RWPE1 (cell line): ENCODE measurements at regions not wholly inside any gene's neighbourhood (a gene's known extent, or its start where the extent isn't known, plus 50 kb on each side); places are given as distances from the start of the nearest gene placed in this dataset.

Source experiments
- CTCF ChIA-PET: fragments of 350-600 bp; sonication (Branson Sonifier 250); formaldehyde crosslinking; extraction: SDS; loops from one replicate; lab custom pipeline; 2021; lab: Yijun Ruan, JAX
- POLR2A ChIA-PET: fragments of 400-600 bp; formaldehyde crosslinking; extraction: SDS; loops from one replicate; lab custom pipeline; 2020; ENCODE audit warnings: antibody characterized with exemption; ENCODE audit not compliant: low non-redundant PET; lab: Yijun Ruan, JAX
- DNase-seq: peaks from one replicate; pipeline ENCODE4 v3.0.0; 2012; ENCODE audit warnings: low spot score
- H3K27ac ChIP-seq: fragments of 450-650 bp; 2 replicates; pipeline ENCODE4 v1.5.1; 2017
- TF ChIP-seq, protein P1 (sequence below): fragments of 450-650 bp; conservative IDR thresholded peaks from 2 replicates; pipeline ENCODE4 v1.5.1; 2017; ENCODE audit warnings: low read depth, mild to moderate bottlenecking

GRCh38 chr7:53426145-53426750 lies 390.8 kb downstream of the POM121L12 start:
- DNase-seq: no peak
- CTCF ChIA-PET: no interaction called here
- POLR2A ChIA-PET: no interaction called here
- TF ChIP-seq, protein P1, sequence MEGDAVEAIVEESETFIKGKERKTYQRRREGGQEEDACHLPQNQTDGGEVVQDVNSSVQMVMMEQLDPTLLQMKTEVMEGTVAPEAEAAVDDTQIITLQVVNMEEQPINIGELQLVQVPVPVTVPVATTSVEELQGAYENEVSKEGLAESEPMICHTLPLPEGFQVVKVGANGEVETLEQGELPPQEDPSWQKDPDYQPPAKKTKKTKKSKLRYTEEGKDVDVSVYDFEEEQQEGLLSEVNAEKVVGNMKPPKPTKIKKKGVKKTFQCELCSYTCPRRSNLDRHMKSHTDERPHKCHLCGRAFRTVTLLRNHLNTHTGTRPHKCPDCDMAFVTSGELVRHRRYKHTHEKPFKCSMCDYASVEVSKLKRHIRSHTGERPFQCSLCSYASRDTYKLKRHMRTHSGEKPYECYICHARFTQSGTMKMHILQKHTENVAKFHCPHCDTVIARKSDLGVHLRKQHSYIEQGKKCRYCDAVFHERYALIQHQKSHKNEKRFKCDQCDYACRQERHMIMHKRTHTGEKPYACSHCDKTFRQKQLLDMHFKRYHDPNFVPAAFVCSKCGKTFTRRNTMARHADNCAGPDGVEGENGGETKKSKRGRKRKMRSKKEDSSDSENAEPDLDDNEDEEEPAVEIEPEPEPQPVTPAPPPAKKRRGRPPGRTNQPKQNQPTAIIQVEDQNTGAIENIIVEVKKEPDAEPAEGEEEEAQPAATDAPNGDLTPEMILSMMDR: no peak
- H3K27ac ChIP-seq: no peak overlapping the region

- TF ChIP-seq, protein P1: no peak
- no peak for DNase-seq
- CTCF ChIA-PET: no interaction called here
- POLR2A ChIA-PET: no interaction called here
- no peak overlapping the region for H3K27ac ChIP-seq
Observed at GRCh38 chr7:53428045-53428444, 392.6 kb downstream of the POM121L12 start.

DNA sequence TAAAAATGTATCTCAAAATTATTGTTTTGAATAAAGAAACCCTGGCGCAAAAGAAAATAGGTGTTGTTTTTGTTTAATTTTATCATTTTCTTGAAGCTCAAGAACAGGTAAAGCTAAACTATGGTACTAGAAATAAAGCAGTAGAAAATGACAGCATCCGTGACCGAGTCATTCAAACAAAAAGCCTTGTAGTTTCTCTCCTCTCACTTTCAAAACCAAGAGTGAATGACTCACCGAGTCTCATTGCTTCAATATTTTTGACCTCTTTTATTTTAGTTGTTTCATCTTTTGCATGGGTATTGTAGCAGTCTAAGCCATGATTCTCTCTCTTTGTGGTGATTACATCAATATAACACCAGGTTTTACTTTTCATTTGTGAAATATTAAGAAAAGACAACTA lies 396.5 kb downstream of the POM121L12 start:
- ChIA-PET POLR2A (no interaction called here), CTCF (no interaction called here)
- no peak overlapping the region for H3K27ac ChIP-seq
- DNase-seq: no peak
- TF ChIP-seq, protein P1: no peak

- ChIA-PET POLR2A (no interaction called here), CTCF (no interaction called here)
- DNase-seq: no peak
- no peak overlapping the region for H3K27ac ChIP-seq
- TF ChIP-seq, protein P1: no peak
Observed at GRCh38 chr7:53437336-53437735, 401.9 kb downstream of the POM121L12 start.

- no peak for DNase-seq
- H3K27ac ChIP-seq: no peak overlapping the region
- CTCF ChIA-PET: no interaction called here
- POLR2A ChIA-PET: no interaction called here
- TF ChIP-seq, protein P1: no peak
Observed at GRCh38 chr7:53446170-53446569, 410.7 kb downstream of the POM121L12 start.

- ChIA-PET POLR2A (no interaction called here), CTCF (no interaction called here)
- DNase-seq: no peak
- TF ChIP-seq, protein P1: no peak
- H3K27ac ChIP-seq: no peak overlapping the region
Observed at GRCh38 chr7:53458636-53459035, 423.2 kb downstream of the POM121L12 start.

DNA sequence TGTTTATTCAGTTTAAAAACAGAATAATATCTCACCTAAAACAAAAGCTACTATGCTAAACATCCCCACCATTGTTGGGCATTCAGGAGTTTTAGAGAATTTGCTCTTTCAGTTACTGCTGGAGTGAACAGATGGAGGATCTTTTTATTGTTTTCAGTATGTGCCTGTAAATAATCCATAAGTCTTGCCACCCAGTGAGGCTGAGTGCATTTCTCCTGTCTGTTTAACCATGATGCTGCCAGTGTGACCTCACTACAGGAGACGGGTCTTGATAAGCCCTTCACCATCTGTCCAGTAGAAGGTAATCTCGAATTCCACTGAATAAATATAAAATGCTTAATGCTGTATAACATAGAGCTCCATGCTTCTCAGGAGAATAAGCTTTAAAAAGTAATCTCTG lies 430.9 kb downstream of the POM121L12 start:
- CTCF ChIA-PET: interaction anchor here (0.7 kb wide), 1 partner anchor 9 kb away, joined by 3 read pairs; no protein-coding TSS in a partner anchor
- DNase-seq: no peak

More for the DNA sequence above, 430.9 kb downstream of the POM121L12 start:
- POLR2A ChIA-PET: no interaction called here
- TF ChIP-seq, protein P1: no peak
- no peak overlapping the region for H3K27ac ChIP-seq
